NCI-H1092 treated with DMSO at 0.1 percent for 48 hours (cell line): ENCODE measurements at regions not wholly inside any gene's neighbourhood (a gene's known extent, or its start where the extent isn't known, plus 50 kb on each side); places are given as distances from the start of the nearest gene placed in this dataset.

Experiments used
- DNase-seq: peaks from one replicate; lab custom pipeline; 2025; lab: John Stamatoyannopoulos, UW

DNA sequence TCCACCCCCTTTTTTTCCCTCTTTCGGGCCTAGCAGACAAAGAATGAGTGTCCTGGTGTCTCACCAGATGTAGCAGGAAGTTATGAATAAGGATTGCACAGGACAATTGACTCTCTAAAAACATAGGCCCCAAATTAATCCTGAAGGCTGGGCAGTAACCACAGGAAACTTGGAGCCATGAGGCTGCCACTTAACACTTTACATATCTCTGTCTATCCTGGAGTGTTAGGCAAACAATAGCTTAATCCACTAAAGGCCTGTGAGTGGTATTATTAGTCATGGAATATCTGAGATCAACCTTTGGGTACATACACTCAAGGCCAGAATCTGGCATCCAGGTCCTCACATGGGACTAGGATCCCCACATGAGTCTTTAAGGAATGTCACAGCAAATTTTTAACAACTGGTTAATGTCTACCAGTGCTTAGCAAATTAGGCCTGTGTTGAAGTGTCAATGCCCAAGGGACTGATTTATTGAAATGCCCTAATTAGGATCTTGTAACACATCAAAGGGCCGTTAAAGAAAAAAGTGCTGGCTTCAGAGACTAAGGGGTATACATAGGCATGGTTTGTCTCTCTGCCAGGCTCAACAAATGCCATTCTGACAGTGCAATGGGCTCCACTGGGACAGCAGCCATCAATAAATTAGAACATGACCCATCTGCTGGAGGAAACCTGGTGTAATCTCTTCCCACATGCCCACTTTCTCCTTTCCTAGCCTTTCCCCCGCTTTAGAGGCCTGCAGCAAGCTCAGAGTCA, 196.7 kb upstream of the TBX20 start:
- peak; percentile 66 for DNase-seq

DNA sequence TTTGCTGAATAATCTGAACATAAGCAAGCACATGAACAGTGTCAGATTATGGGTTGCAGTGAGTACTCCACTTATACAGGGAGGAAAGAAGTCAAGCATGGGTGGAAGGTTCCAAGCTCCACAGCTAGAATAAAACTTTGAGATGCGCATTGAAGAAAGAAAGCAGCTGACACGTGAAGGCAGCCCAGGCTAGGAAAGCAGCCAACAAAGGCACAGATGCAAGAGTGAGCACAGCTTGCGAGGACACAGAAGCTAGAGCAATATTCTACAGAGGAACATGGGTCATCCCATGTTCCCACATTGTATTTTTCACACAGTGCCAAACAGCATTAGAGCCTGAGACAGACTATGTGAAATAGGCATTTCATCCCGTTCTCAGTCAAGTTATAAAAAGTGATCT, 194.6 kb upstream of the TBX20 start:
- DNase-seq = no peak

DNA sequence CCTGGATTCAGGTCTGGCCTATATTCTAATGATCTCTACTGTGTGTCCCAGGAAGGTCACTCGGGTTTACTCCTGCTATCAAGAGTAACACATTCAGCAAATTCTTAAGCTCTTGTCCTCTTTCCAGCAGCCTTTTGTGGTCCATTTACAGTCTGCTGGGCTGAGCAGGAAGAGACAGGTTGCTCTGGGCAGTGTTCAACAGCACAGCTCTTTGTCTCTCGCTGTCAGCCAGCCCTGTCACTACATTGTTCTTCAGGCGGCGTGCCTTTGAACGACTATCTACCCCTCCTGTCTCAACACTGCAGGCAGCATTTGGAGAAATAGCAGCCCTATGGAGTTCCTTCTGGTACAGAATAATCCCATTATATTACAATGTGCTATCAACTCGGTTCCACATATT, 192.2 kb upstream of the TBX20 start:
- no peak for DNase-seq

DNA sequence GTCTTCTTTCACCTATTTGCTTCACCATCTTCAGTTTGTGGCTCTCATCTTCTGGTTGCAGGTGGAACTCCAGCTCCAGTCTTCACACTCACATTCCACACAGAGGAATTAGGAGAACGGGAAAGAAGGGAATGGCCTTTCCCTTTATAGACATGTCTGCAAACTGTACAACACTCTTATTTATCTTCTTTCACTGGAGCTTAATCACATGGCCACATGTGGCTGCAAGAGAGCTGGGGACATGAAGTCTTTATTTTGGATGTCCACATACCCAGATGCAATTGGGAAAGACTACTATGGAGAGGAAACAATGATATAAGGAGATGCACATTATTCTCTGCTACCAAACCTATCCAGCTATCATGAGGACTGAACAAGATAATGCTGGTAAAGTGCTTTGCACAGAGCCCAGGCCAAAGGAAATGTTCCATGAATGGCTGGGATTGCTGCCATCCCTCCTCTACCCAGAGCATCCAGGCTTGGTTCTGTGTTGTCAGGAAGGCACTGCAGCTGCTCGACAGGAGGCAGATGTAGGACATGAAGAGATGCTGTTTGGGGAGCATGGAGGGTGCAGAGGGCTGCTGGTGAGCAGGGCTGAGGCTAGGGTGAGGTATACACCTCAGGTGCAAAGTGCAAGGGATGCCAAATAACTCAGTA, 183.8 kb upstream of the TBX20 start:
- no peak for DNase-seq

DNA sequence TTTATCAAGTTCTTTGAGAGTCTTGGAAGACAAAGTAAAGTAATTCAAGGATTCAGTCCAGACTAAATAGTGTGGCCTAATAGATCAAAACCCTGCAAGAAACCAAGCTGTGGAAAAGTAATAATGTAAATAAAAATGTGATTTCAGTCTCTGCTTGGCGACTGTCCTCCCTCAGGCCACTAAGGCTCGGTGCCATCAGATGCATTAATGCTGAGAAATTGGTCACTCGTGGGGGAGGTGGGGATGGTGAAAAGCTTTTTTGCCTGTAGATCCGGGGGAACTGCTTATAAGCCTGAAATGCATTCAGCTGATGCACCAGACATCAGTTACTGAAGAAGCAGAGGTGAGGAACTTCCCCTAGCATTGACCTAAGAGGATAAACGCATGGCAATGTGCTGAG, 182.6 kb upstream of the TBX20 start:
- DNase-seq = no peak

DNA sequence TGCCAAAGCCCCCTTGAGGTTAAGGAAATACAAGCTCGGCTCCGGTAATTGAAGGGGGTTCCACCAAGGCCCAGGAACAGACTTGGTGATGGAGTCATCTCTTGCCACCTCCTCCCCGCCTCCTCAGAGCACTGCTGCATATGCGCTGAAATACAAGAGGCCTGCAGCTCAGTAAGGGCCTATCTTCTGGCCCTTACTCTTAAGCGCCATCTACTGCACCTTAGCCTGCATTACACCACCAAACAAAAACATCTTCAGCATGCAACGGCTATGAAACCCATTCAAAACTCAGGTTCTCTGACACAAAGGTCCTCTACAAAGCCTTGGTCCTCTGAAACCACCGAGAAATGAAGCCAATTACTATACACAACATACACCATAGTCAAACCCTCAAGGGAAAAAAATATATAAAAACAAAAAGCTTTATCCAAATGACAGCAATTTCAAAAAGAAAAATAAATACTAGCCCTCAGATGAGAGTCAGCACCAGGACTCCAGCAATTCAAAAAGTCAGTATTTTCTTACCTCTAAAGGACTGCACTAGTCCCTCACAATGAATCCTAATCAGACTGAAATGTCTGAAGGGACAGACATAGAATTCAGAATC, 176.8 kb upstream of the TBX20 start:
- DNase-seq = peak; percentile 2

DNA sequence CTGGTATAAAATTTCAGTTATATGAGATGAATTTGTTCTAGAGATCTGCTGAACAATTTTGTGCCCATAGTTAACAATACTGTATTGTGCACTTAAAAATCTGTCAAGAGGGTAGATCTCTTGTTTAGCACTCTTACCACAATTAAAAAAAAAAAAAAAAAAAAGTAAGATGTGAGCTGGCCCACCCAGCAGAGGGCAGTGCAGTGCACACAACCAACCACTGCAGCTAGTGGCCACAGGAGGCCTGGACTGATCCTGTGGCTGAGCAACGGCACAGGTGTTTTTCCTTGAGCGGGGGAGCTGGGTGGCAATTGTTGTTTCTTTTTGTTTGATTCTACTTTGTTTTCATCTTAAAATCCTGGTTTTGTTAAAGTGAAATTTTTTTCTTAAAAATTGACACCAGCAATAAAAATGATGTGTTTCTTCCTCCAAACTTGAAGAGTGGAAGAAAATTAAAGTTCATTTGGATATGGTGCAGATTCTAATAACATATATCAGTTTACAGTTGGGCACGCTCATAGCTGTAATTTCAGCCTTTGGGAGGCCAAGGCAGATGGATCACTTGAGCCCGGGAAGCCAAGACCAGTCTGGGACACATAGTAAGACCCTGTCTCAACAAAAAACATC, 171.1 kb upstream of the TBX20 start:
- peak; percentile 78 for DNase-seq

DNA sequence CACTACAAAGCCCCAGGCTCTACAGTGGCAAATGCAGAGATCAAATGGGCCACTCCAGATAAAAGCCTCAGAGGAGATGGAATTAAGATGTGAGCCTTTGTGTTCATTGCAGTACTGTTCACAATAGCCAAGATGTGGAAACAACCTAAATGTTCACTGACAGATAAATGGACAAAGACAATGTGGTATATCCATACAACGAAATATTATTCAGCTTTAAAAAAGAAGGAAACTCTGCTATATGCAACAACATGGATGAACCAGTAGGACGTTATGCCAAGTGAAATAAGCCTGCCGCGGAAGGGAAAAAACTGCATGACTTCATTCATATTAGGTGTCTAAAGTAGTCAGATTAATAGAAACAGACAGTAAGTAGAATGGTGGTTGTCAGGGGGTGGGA, 170.5 kb upstream of the TBX20 start:
- DNase-seq = no peak

DNA sequence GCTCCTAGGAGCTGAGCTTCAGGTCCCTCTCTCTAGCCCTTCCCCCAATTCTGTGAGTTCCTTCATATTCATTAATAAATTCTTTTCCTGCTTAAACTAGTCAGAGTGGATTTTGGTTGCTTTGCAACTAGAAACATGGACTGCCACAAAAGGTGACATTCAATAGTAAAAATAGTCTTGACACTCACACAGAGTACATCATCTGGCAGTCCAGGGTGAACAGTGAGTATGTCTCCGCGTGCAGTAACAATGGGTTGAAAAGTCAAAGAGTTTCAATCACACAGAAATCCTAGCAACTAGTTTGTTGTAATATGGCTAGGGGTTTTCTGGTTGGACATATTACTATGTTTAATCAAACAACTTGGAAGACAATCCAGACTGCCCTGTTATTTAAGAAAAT, 168.8 kb upstream of the TBX20 start:
- DNase-seq = no peak

DNA sequence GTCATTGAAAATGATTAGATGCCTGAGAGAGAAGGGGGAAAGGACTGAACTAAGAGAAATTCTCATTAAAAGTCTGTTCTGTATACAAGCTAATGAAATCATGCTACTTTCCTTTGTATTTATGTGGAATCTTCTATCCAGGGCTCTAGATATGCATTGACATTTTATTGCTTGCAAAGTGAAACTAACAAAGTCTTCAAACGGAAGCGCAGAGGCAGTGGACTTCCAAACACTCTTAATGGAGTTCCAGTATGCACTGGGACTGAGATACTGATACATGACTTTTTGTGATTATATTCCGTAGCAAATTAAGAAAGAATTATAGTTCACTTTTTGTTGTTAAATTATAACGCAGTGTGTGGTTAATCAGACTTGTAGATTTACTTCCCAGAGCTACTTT, 166.8 kb upstream of the TBX20 start:
- DNase-seq = no peak

DNA sequence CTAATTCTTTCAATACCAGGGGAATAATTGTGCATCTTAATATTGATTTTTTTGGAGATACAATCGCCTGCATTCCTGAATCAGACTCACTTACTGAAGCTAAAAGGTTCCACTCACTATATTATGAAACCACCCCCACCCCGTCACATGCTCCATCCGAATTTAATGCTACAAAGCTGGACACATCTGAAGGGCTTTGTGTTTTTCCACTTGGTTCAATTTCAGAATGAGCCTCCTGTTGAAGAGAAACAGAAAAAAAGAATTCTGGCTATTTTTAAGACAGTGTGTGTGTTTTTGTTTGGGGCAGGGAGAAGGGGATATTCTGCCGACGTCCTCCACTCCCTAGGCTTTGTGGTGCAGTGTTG, 165.5 kb upstream of the TBX20 start:
- DNase-seq = no peak

DNA sequence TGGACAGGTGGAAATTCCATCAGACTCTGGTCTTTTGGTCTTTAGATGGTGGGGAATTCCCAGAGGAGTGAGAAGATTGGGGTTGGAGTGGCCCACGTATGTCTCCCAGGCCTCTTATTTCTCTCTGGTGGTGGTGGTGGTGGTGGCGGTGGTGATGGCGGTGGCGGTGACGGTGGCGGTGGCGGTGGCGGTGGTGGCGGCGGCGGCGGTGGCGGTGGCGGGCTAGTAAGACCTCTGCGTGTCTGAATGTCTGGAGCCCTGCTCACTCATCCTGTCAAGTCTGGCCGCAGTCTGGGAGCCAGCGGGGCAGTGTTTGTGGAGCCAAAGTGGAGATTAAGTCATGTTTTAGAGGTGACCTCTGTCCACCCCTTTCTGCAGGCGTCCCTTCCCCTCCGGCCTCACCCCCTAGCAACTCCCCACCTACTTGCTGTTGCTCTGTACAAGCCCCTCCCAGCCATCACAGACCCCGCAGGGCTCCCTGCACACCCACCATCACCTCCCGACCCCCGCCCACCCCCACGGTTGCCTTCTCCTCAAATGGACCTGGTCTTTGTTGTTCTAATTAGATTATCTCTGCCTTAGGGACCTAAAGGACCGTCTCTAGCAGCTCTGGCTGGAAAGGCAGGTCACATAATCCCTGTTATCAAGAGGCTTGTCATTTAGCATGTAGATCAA, 165.0 kb upstream of the TBX20 start:
- DNase-seq = no peak

DNA sequence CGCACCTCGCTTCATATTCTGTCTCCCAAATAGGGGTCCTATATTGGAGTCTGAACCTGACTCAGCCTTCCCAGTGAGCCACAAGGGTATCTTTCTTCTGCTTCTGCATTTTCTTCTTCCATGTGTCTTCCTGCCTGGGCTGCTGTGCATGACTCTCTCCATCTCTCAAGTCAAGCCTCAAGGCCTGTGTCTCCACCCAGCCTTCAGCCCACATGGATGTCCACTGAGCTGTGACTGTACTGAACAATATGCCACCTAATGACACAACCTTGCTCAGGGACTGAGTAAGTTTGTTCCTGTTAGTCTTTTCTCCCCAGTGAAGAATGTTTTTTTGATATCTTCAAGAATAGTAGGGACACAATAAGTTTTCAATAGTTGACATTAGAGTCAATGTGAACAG, 162.7 kb upstream of the TBX20 start:
- no peak for DNase-seq

DNA sequence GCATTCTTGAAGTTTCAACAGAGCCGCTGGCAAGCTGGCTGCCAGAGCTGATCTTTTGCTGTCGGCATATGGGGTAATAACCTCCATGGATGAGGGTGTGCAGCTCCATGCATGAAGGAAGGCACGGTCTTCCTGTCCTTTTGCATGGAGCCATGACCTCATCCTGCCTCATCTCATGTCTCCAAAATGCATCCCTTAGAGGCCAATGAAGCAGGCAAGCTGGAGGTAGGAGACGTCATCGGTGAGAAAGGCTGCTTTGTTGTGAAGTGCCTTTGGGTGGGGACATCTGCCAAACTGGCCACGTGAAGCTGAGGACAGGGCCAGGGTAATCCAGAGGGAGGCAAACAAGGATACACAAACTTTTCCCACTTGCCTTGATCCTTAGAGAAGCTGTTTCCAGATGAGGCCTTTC, 161.5 kb upstream of the TBX20 start:
- DNase-seq = no peak

DNA sequence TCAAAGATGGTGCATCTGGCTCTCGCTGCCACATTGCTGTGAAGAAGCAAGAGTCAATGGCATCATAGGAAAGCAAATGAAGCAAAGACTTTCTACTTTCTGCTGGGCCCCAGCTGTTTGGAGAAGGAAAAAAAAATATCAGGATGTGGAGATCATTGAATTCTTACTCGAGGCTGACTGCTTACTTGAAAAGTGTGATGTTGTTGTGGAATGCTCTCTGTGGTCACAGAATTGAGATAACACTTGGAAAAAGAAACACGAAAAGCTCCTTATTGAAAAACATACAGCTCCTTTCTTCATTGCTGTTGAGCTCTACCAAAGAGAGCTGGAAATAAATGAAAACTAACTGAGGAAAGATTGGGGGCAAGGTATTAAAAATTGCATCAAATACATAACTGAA, 157.4 kb upstream of the TBX20 start:
- no peak for DNase-seq

DNA sequence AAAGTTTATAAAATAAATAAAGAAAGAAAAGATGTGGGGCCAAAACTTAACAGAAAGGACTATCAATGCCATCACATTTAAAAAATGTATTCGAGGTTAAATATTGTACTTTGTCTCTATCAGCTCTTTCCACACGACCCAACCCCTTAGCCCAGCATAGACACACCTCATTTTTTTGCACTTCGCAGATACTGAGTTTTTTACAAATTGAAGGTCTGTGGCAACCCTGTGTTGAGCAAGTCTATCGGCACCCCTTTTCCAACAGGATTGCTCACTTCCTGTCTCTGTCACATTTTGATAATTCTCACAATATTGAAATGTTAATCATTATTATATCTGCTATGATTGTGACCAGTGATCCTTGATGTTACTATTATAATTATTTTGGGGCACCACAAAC, 151.6 kb upstream of the TBX20 start:
- no peak for DNase-seq

DNA sequence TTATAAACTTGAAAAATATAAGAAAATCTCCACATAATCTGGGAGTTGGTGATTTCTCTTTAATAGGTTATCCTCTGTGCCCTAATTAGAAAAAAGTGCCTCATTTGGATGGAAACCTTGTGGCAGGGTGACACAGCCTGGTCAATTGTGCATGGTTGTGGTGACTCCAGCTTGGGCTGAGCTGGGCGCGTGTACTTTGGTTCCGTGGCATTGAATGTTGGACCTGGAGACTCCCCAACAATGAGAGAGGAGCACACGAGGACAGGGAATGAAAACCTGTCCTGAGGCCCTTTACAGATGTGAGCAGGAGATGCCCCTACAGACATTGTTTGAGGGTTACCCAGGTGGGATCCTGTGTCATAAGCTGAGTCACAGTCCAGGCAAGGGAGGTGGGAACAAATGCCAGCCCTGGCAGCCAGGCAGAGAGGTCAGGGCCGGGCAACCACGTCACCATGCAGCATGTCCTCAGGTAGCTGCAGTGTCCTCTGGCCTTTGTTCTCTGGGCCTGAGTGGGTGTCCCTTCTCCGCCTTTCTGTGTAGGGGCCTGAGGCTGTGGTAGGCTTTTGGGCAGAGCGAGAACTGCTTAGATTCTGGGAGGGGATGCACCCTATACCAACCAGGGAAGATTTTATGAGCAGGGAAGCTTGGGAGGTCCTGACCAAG, 147.4 kb upstream of the TBX20 start:
- DNase-seq = no peak

DNA sequence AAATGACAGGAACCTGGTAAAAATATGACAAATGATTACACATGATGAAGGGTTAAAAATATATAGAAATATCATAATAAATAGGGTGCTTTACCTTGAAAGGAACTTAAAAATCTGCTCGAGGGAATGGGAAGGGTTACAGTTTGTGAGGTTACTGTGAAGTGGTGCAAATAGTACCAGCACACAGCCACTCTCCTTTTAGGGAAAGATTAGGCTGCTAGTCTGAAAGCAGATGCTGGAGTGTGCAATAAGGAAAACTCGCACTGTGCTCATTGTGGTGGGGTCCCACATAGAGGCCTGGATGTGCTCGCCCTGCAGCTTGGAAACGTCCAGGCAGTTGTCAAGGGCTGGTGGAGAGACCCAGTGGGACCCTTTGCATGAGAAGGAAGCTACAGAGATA, 145.9 kb upstream of the TBX20 start:
- DNase-seq = no peak

DNA sequence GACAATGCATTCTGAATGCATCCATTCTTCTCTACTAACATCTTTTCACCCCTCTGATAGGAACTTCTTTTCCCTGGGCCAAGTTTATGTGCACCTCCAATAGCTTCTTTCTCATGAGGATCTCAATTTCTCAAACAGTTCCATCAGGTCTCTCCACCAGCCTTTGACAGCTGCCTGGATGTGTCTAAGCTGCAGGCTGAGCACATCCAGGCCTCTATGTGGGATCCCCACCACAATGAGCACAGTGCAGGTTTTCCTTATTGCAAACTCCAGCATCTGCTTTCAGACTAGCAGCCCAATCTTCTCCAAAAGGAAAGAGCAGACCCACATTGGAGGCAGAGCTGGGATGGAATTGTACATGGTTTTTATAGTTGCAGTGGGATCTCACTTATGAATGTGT, 145.3 kb upstream of the TBX20 start:
- no peak for DNase-seq

DNA sequence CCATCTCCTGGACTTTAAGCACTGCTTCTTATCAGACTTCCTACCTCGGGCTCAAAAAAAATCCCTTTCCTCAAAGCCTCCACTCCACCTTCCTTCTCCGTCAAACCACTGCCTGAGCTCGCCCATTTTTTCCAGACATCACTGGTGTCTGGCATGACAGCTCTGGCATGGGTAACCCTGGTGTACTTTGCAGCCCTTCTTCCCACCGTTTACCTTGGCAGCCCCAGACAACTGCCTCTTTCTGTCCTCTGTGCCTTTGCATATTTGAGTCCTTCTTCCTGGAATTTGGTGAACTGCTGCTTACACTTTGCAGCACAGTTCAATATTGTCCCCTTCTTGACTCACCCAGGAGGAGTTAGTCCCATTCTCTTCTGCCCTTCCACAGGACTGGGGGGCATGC, 144.6 kb upstream of the TBX20 start:
- no peak for DNase-seq

DNA sequence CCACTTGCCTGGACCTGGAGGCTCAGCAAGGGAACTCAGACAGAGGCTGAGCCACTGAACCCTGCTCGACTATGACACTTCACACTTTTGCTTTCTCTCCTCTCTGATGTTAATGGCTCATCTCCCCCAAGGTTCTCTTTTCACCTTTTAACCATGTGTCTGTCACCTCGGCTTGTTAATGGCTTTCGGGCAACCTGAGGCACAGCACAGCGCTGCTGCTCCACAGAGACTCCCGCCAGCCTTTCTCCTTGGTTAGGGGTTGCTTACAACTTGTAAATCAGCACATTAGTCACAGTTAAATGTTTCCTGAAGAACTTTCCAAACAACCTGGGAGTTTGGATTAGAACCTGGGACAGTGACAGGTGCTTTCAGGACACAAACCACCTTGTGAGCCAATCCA, 136.2 kb upstream of the TBX20 start:
- no peak for DNase-seq

DNA sequence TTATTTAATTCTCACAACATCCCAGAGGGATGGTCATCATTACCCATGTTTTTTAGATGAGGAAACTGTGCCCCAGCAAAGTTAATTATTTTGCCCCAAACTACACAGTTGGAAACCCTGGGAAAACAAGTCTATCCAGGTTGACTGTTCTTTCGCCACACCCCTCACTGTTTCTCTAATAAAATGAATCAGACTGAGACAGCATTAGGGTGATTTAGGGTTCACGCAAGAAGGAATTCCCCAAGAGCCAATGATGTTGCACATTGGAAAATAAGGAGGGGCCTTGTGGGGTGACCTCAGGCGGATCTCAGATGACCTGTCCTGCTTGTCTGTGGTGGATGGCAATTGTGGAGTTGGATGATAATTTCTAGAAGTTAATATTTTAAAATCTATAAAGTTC, 135.7 kb upstream of the TBX20 start:
- no peak for DNase-seq
